ENCODE measurements at regions not wholly inside any gene's neighbourhood (a gene's known extent, or its start where the extent isn't known, plus 50 kb on each side); places are given as distances from the start of the nearest gene placed in this dataset.

DNA sequence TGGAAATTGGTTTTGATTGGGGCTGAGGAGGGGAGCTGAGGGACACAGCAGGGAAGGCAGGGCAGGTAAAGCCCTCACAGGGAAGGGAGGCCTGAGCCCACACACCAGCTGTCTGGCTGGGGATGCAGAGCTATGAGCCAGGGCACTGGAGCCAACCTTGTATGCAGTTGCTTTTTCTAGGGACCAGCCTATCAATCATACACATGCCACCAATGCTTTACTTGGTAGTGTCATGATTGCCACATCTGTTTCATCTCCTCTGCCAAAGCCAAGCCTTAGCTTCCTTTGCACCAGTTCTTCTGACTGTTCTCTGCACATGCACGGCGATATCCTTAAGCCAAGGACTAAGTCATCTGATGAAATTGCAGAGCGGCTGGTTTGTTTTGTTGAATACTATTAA lies 207.1 kb upstream of the PLET1 start:
- TF ChIP-seq, protein P1, sequence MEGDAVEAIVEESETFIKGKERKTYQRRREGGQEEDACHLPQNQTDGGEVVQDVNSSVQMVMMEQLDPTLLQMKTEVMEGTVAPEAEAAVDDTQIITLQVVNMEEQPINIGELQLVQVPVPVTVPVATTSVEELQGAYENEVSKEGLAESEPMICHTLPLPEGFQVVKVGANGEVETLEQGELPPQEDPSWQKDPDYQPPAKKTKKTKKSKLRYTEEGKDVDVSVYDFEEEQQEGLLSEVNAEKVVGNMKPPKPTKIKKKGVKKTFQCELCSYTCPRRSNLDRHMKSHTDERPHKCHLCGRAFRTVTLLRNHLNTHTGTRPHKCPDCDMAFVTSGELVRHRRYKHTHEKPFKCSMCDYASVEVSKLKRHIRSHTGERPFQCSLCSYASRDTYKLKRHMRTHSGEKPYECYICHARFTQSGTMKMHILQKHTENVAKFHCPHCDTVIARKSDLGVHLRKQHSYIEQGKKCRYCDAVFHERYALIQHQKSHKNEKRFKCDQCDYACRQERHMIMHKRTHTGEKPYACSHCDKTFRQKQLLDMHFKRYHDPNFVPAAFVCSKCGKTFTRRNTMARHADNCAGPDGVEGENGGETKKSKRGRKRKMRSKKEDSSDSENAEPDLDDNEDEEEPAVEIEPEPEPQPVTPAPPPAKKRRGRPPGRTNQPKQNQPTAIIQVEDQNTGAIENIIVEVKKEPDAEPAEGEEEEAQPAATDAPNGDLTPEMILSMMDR (IDR thresholded peaks at IDR 0.05), result no peak
- TF ChIP-seq POLR2A (IDR thresholded peaks at IDR 0.05), result no peak
